H54 (cell line): ENCODE measurements at regions not wholly inside any gene's neighbourhood (a gene's known extent, or its start where the extent isn't known, plus 50 kb on each side); places are given as distances from the start of the nearest gene placed in this dataset.

Source experiments
- DNase-seq: peaks from one replicate; pipeline ENCODE4 v3.0.0; 2011; ENCODE audit warnings: low spot score, mixed read lengths; ENCODE audit not compliant: insufficient read length
- FAIRE-seq: peaks from 3 replicates; lab custom pipeline; 2011; peaks lifted over from hg19 to GRCh38; lab: Jason Lieb, UNC
- POLR2A ChIP-seq: IDR thresholded peaks from 2 replicates; pipeline ENCODE4 v1.6.1; 2011; ENCODE audit warnings: low read depth, mild to moderate bottlenecking, low read length

- FAIRE-seq, result no peak
- no peak for TF ChIP-seq POLR2A
- no peak for DNase-seq
Measured at GRCh38 chr2:41879235-41879916, 168.4 kb upstream of the PKDCC start.

- no peak for DNase-seq
- no peak for FAIRE-seq
- TF ChIP-seq POLR2A, result no peak
Measured at GRCh38 chr2:41880561-41881243, 167.1 kb upstream of the PKDCC start.

GRCh38 chr2:41881249-41881648 lies 166.6 kb upstream of the PKDCC start:
- FAIRE-seq (no peak), DNase-seq (no peak)
- TF ChIP-seq POLR2A, result no peak

DNA sequence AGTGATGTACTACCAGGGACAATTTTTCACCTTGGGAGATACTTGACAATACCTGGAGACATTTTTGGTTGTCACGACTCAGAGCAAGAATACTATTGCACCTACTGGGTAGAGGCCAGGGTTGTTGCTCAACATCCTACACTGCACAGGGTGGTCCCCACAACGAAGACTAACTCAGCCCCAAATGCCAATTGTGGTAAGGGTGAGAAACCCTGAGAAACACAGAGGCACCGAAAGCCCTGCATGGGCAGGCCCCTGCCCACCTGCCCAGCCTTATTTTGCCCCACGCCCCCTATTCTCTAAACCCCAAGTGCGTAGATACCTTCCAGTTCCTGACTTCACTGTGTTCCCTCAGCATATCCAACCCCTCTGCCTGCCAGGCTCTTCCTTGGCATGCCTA lies 163.1 kb upstream of the PKDCC start:
- no peak for FAIRE-seq
- DNase-seq, result no peak

GRCh38 chr2:41886145-41886664 lies 161.6 kb upstream of the PKDCC start:
- DNase-seq (no peak), FAIRE-seq (no peak)
- TF ChIP-seq POLR2A, result no peak

More for the DNA sequence above, 163.1 kb upstream of the PKDCC start:
- no peak for TF ChIP-seq POLR2A

DNA sequence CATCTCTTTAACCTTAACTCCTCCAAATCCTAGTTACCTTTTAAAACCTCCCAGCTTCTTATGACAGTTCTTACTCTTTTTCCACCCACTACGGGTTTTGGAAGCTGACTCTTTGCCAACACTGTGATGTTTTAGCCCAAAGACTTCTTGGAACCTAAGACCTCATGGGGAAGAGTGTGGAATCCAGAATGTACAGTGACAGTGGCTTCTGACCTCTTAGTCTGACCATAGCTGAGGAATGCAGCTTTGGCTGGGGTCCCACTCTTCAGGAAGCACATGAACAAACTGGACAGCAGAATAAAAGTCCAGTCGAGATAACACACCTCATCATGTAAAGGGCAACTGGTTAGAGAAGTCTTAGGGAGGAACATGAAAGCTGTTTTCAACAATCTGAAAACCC lies 161.1 kb upstream of the PKDCC start:
- FAIRE-seq (no peak), DNase-seq (no peak)
- no peak for TF ChIP-seq POLR2A

DNA sequence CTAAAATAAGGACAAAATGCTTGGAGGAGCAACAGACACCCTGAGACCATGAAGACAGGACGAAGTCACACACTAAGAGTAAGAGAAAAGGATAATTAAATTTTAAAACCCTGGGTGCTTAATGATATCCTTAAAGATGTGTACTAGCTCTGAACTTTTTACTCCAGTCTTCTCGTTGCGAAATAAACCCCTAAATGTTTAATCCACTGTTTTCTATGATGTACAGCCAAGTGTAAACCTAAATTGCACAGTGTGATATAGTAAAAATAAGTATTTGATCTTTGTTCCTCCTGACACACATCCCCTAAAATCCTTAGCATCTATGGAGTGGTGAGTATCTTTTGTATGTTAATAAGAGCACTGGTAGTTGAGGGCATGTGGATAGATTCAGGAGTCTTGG lies 157.5 kb upstream of the PKDCC start:
- no peak for TF ChIP-seq POLR2A
- no peak for DNase-seq
- no peak for FAIRE-seq

DNA sequence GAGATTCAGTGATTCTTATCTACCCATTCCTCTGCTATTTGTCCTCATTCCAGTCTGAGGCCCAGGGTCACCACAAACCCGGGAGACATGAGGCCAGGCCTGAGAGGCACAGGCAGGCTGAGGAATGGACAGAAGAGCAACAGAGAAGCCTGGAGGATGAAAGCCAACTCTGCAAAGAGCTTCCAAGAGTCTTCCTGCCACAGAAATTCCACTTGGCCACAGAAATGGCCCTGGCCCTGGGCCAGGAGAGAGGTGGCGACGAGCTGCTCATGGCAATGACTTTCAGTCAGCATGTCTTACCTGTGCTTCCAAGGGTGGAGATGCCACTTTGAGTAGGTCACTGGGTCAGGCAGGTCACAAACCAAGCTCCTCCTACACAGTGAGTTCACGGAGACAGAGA lies 155.3 kb upstream of the PKDCC start:
- no peak for FAIRE-seq

DNA sequence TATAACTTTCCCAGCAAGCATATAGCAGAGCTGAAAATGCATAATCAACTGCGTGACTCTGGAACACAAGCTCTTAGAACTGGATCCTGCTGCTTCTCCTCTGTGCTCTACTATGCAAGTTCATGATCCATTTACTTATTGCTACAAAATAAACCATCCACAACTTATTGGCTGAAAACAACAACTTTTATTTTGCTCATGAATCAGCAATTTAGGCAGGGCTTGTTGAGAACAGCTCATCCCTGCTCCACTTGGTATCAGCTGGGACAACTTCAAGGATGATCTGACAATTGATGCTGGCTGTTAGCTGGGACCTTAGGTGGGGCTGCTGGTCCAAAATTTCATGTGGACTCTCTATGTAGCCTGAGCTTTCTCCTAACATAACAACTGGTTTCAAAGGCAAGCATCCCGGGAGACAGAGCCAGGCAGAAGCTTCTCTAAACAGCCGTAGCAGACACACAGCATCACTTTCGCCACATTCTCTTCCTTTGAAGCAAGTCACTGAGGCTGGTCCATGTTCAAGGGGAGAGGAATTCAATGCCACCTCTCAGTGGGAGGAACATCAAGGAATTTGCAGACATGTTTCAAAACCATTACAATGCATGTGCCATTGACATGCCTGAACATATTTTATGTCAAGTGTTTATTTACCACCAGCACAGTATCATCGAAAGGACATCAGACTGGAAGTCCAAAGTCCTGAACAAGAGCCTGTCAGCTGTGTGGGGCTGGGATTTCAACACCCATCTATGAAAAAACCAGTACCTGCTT lies 153.1 kb upstream of the PKDCC start:
- FAIRE-seq (no peak), DNase-seq (no peak)
- no peak for TF ChIP-seq POLR2A

More for the DNA sequence above, 155.3 kb upstream of the PKDCC start:
- TF ChIP-seq POLR2A, result no peak
- no peak for DNase-seq

GRCh38 chr2:41895334-41895664 lies 152.5 kb upstream of the PKDCC start:
- FAIRE-seq (no peak), DNase-seq (no peak)
- no peak for TF ChIP-seq POLR2A

- FAIRE-seq (no peak), DNase-seq (no peak)
- no peak for TF ChIP-seq POLR2A
Measured at GRCh38 chr2:41896186-41896846, 151.5 kb upstream of the PKDCC start.

GRCh38 chr2:41899189-41899588 lies 148.6 kb upstream of the PKDCC start:
- TF ChIP-seq POLR2A, result no peak
- FAIRE-seq, result no peak

DNA sequence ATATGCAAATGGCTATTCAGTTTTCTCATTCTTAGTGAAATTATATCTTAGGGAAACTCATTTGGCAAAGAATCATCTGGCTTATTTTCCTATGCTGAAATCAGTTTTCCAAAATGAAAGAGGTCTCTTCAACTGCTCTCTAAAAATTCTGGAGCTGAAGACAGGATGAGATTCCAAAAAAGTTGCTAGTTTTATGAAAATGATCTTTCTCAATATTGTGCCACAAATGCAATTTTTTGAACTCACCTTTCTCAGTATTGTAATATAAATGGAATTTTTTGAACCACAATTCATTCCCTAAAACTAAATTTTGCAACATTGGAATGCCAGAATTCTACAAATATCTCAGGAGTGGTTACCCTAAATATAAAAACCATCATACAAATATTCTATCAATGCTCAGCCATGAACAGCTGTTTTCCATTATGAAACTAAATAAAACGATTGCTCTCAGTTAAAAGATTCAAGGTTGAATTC lies 147.7 kb upstream of the PKDCC start:
- DNase-seq, result no peak
- no peak for FAIRE-seq
- no peak for TF ChIP-seq POLR2A

More at GRCh38 chr2:41899189-41899588, 148.6 kb upstream of the PKDCC start:
- no peak for DNase-seq

DNA sequence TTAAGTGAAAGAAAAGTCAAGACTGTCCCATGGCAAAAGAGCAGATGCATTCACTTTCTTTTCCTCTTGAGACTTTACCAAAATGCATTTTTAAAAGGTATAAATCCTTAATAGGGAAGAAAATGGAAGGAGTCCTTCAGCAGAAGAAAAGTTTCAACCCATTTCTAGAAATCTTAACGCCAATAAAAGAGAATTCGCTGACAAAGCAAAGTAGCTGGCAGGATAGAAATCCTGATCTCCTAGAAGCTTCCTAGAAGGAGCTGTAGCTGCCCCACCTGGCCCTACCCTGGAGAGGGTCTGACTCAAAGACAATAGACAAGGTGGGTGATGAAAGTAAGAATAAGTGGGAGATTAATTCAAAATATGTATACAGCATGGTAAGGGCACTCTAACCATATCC lies 144.9 kb upstream of the PKDCC start:
- no peak for TF ChIP-seq POLR2A
- FAIRE-seq (no peak), DNase-seq (no peak)
